ENCODE measurements at regions not wholly inside any gene's neighbourhood (a gene's known extent, or its start where the extent isn't known, plus 50 kb on each side); places are given as distances from the start of the nearest gene placed in this dataset.

DNA sequence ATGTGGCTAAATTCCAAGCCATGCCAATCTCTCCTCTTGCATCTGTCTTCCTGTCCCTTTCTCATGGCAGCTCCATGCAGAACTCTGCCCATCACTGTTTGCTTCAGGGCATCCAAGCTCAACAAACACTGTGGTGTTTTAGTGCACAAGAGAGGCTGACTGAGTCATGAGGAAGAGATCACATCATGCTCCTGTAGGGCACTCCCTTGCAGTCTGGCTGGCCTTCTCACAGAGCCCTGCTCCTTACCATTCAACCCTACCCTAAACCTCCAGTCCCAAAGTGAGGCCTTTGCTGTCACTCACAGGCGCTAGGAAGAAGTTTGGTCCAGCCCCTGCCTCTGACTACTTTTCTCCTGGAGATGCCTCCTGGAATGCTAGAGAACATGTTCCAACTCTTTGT lies 194.0 kb downstream of the LRATD1 start:
- no peak overlapping the region for H3K27ac Mint-ChIP-seq (ENCODE audit: unreplicated experiment)
- TF ChIP-seq, protein P1, sequence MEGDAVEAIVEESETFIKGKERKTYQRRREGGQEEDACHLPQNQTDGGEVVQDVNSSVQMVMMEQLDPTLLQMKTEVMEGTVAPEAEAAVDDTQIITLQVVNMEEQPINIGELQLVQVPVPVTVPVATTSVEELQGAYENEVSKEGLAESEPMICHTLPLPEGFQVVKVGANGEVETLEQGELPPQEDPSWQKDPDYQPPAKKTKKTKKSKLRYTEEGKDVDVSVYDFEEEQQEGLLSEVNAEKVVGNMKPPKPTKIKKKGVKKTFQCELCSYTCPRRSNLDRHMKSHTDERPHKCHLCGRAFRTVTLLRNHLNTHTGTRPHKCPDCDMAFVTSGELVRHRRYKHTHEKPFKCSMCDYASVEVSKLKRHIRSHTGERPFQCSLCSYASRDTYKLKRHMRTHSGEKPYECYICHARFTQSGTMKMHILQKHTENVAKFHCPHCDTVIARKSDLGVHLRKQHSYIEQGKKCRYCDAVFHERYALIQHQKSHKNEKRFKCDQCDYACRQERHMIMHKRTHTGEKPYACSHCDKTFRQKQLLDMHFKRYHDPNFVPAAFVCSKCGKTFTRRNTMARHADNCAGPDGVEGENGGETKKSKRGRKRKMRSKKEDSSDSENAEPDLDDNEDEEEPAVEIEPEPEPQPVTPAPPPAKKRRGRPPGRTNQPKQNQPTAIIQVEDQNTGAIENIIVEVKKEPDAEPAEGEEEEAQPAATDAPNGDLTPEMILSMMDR (IDR thresholded peaks at IDR 0.05; ENCODE audit: insufficient read depth, low read depth, low read length), result no peak
- no peak for TF ChIP-seq EZH2 (IDR thresholded peaks at IDR 0.05; ENCODE audit: insufficient read depth, low read length)
- Histone ChIP-seq H3K27me3 (ENCODE audit: insufficient read depth, low read length) (no peaks in the 10 kb centered on the region), H3K27ac (ENCODE audit: low read depth, low read length) (no peak overlapping the region), H3K4me3 (ENCODE audit: insufficient read depth, low read depth, low read length) (no peak overlapping the region), H3K36me3 (ENCODE audit: insufficient read depth, low read length) (no peaks in the 10 kb centered on the region), H3K79me2 (ENCODE audit: insufficient read depth, low read length) (no peaks in the 10 kb centered on the region), H3K4me2 (ENCODE audit: low read length) (no peak overlapping the region), H3K4me1 (ENCODE audit: insufficient read depth, low read length) (no peaks in the 10 kb centered on the region), H4K20me1 (ENCODE audit: insufficient read depth, low read length) (no peaks in the 10 kb centered on the region), H3K9ac (ENCODE audit: low read length) (no peak overlapping the region), H2AFZ (ENCODE audit: low read depth, low read length) (no peak overlapping the region), H3K9me3 (ENCODE audit: insufficient read depth, low read depth, low read length) (no peaks in the 10 kb centered on the region)
- no peaks in the 10 kb centered on the region for H3K27me3 Mint-ChIP-seq (ENCODE audit: low read depth, unreplicated experiment)
- H3K36me3 Mint-ChIP-seq (ENCODE audit: low read depth, unreplicated experiment), result no peaks in the 10 kb centered on the region
- DNase-seq (ENCODE audit: low read depth) (no peak), FAIRE-seq (no peak)
- H3K9me3 Mint-ChIP-seq (ENCODE audit: unreplicated experiment), result no peaks in the 10 kb centered on the region
- H3K4me1 Mint-ChIP-seq (ENCODE audit: low read depth, unreplicated experiment), result peaks cover 15% of the 10 kb centered on the region
- H3K4me3 Mint-ChIP-seq (ENCODE audit: unreplicated experiment), result no peak overlapping the region

DNA sequence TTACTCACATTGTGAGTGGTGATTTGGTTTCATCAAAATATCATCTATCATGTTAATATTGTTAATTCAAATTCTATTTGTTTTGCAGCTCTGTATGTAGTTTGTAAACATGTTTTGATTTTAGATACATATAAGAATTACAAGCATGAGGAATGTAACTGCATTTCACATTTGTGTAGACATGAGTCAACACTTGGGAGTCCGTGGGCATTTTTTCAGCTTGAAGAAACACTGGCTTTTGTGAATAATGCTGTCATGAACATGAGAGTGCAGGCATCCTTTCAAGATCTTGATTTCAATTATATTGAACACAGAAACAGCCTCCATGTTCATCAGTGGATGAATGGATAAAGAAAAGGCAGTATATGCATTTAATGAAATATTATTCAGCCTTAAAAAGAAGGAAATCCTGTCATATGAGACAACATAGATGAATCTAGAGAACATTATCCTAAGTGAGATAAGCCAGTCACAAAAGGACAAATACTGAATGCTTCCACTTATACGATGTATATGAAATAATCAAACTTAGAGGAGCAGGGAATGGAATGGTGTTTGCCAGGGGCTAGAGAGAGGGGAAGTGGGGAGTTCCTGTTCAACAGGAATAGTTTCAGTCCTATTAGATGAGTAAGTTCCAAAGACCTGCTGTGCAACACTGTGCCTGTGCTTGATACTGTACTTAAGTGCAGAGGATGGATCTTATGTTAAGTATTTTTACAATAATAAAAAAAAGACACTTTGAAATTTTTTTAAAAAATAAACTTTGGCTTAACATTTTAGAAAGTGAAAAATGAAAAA lies 194.9 kb downstream of the LRATD1 start:
- H3K4me1 ChIP-seq (ENCODE audit: insufficient read depth, low read length), result no peaks in the 10 kb centered on the region
- Mint-ChIP-seq H3K27me3 (ENCODE audit: low read depth, unreplicated experiment) (no peaks in the 10 kb centered on the region), H3K9me3 (ENCODE audit: unreplicated experiment) (no peaks in the 10 kb centered on the region), H3K4me1 (ENCODE audit: low read depth, unreplicated experiment) (peaks cover 21% of the 10 kb centered on the region), H3K27ac (ENCODE audit: unreplicated experiment) (no peak overlapping the region), H3K4me3 (ENCODE audit: unreplicated experiment) (no peak overlapping the region), H3K36me3 (ENCODE audit: low read depth, unreplicated experiment) (no peaks in the 10 kb centered on the region)
- H3K9ac ChIP-seq (ENCODE audit: low read length), result no peak overlapping the region
- no peaks in the 10 kb centered on the region for H3K79me2 ChIP-seq (ENCODE audit: insufficient read depth, low read length)
- no peaks in the 10 kb centered on the region for H4K20me1 ChIP-seq (ENCODE audit: insufficient read depth, low read length)
- DNase-seq (ENCODE audit: low read depth), result peak; percentile 12
- H2AFZ ChIP-seq (ENCODE audit: low read depth, low read length), result no peak overlapping the region
- H3K36me3 ChIP-seq (ENCODE audit: insufficient read depth, low read length), result no peaks in the 10 kb centered on the region
- no peaks in the 10 kb centered on the region for H3K27me3 ChIP-seq (ENCODE audit: insufficient read depth, low read length)
- no peak overlapping the region for H3K4me2 ChIP-seq (ENCODE audit: low read length)
- no peak overlapping the region for H3K27ac ChIP-seq (ENCODE audit: low read depth, low read length)
- H3K4me3 ChIP-seq (ENCODE audit: insufficient read depth, low read depth, low read length), result no peak overlapping the region
- no peaks in the 10 kb centered on the region for H3K9me3 ChIP-seq (ENCODE audit: insufficient read depth, low read depth, low read length)
- FAIRE-seq, result no peak
- TF ChIP-seq EZH2 (IDR thresholded peaks at IDR 0.05; ENCODE audit: insufficient read depth, low read length), result no peak
- TF ChIP-seq, protein P1 (IDR thresholded peaks at IDR 0.05; ENCODE audit: insufficient read depth, low read depth, low read length), result no peak

- H3K27me3 Mint-ChIP-seq (ENCODE audit: low read depth, unreplicated experiment), result no peaks in the 10 kb centered on the region
- Histone ChIP-seq H4K20me1 (ENCODE audit: insufficient read depth, low read length) (no peaks in the 10 kb centered on the region), H3K4me2 (ENCODE audit: low read length) (no peak overlapping the region), H3K9ac (ENCODE audit: low read length) (no peak overlapping the region), H3K9me3 (ENCODE audit: insufficient read depth, low read depth, low read length) (no peaks in the 10 kb centered on the region), H2AFZ (ENCODE audit: low read depth, low read length) (no peak overlapping the region), H3K79me2 (ENCODE audit: insufficient read depth, low read length) (no peaks in the 10 kb centered on the region), H3K4me1 (ENCODE audit: insufficient read depth, low read length) (no peaks in the 10 kb centered on the region), H3K27ac (ENCODE audit: low read depth, low read length) (no peak overlapping the region), H3K27me3 (ENCODE audit: insufficient read depth, low read length) (no peaks in the 10 kb centered on the region), H3K4me3 (ENCODE audit: insufficient read depth, low read depth, low read length) (no peak overlapping the region), H3K36me3 (ENCODE audit: insufficient read depth, low read length) (no peaks in the 10 kb centered on the region)
- no peaks in the 10 kb centered on the region for H3K36me3 Mint-ChIP-seq (ENCODE audit: low read depth, unreplicated experiment)
- peaks cover 21% of the 10 kb centered on the region for H3K4me1 Mint-ChIP-seq (ENCODE audit: low read depth, unreplicated experiment)
- no peak overlapping the region for H3K4me3 Mint-ChIP-seq (ENCODE audit: unreplicated experiment)
- TF ChIP-seq, protein P1 (IDR thresholded peaks at IDR 0.05; ENCODE audit: insufficient read depth, low read depth, low read length), result no peak
- no peak for TF ChIP-seq EZH2 (IDR thresholded peaks at IDR 0.05; ENCODE audit: insufficient read depth, low read length)
- DNase-seq (ENCODE audit: low read depth) (no peak), FAIRE-seq (no peak)
- H3K27ac Mint-ChIP-seq (ENCODE audit: unreplicated experiment), result no peak overlapping the region
- no peaks in the 10 kb centered on the region for H3K9me3 Mint-ChIP-seq (ENCODE audit: unreplicated experiment)
Measured at GRCh38 chr2:14828223-14828622, 195.7 kb downstream of the LRATD1 start.
